Stimulated activated CD4-positive, alpha-beta T cell treated with anti-CD3 and anti-CD28 coated beads, Interleukin-12 subunit alpha, Interleukin-12 subunit beta, amount 100 ng/mL, for 4 hours (primary cell): ENCODE measurements at regions not wholly inside any gene's neighbourhood (a gene's known extent, or its start where the extent isn't known, plus 50 kb on each side); places are given as distances from the start of the nearest gene placed in this dataset.

ENCODE experiments used
- DNase-seq: peaks from one replicate; pipeline ENCODE4 v3.0.0-alpha.2; 2020

DNA sequence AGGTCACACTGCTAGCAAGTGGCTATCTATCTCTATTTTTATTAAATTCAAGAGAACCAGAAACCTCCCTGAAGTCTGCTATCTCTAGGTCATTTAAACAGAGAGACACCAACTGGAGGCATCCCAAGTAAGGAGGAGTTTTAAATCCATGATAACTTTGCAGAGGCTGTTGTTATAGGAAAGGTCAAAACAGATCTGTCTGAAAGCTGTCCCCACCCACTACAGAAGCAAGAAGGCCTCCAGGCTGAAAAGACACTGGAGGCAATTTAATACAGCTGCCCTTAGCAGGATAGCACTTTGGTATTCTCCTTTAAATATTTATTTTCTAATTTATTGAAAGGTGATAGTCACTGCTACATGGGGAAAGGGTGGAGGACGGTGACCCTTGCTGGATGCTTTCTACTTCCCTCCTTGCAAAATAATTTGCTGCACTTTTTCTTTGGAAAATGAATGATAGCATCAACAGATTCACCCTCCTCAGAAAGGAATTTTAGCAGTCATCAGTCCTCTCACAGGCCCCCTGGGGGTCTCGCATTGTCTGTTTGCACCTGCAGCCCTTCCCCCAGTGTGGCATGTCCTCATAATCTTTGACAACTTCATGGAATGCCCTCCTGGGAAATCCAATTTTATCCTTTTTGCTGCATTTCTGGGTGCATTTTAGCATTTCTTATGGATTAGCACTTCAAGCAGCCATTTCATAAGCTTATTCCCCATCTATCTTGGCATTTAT is 429.5 kb upstream of the TNP1 start:
- no peak for DNase-seq

DNA sequence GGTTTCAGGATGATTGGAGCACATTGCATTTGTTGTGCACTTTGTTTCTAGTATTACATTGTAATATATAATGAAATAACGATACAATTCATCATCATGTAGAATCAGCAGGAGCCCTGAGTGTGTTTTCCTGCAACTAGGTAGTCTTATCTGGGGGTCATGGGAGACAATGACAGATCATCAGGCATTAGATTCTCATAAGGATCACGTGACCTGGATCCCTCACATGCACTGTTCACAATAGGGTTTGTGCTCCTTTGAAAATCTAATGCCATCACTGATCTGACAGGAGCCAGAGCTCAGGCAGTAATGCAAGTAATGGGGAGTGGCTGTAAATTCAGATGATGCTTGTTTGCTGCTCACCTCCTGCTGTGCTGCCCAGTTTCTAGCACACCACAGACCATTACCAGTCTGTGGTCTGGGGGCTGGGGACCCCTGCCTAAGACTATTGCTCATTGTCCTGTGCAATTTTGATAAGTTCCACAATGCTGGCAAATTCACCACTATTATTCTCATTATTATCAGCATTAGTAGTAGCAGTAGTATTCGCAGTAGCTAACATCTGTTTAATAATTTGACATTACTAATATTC is 428.7 kb upstream of the TNP1 start:
- DNase-seq, result no peak

DNA sequence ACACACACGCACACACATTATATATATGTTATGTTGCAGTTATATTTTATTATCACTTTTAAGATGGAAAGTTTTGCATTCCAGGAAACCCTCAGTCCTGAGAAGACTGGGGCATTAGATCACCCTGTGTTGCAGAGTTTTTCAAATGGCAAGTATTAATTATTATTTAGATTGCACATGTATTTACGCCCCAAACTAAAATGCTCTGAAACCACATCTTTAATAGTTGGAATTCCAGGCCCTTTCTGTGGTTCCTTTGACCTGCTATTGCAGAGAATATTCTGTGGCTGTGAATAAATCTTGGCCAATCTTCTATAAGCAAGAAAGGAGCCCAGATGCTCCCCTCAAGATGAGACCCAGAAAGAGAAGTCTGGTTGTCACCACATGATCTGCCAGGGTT is 427.0 kb upstream of the TNP1 start:
- DNase-seq, result no peak

DNA sequence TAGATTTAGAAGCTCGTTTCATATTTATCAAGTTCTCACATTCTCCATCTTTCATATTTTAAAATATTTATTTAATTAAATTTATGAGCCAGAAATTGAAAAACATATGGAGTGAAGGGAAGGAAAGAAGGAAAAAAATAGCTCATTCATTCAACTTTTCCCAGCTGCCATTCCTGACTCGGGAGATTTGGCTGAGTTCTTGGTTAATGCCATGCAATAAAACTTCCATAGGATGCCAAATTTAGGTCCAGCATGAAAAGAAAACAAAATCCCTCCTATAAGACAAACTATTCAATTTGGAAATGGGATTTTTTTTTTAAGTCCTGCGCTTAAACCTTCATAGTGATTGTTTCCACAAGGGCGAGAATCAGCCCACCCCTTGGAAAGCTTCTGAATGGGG is 426.1 kb upstream of the TNP1 start:
- DNase-seq, result no peak

DNA sequence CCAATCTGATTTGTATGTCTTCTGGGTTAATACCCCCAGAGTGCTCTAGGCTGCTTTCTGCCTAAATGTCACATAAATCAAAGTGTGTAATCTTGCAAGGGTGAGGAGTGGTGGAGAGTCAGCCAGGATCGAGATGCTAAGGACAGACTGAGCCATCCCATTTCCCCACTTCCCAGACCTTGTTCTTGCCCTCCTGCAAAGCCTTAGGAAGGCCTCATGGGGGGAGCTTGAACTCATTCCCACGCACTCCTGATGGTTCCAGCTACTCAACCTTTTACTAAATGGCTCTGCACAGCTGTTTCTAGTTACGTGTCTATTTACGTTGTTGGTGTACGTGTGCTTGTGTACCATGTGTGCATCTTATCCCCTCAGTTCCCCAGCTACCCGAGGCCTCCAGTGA is 423.6 kb upstream of the TNP1 start:
- no peak for DNase-seq

DNA sequence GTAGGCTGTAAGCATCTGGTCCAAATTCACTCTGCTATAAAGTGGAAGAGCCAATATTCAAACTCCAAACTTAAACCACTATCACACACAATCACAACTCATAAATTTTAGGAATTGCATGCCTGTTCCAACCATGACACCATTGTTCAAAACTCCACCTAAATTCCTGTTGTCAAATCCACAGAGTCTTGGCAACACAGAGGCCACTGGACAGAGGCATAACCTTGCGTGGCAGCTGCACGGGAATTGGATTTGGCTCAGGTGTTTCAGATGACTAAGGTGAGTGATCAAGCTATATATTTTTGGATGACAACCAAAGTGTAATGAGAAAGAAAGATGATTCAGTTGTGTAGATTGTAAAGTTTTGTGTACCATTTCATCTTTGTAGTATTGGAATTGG is 422.7 kb upstream of the TNP1 start:
- no peak for DNase-seq

DNA sequence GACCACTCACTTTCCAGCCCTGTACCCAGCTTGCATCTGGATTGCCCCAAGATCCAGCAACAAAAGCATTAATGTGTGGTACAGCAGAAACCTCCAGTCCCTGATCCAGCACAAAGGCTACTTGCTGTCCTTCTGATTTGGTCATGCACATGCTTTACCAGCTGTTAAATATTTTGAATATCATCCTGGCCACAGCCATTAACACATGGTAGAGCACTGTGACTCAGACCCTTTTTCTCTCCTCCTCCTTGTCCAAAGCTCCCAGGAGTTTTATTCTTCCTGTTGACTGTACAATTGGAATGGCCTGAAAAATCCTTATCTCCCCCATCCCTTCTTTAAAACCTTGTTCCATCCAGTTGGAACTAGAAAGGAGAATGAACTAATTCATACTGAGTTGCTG is 419.7 kb upstream of the TNP1 start:
- no peak for DNase-seq

DNA sequence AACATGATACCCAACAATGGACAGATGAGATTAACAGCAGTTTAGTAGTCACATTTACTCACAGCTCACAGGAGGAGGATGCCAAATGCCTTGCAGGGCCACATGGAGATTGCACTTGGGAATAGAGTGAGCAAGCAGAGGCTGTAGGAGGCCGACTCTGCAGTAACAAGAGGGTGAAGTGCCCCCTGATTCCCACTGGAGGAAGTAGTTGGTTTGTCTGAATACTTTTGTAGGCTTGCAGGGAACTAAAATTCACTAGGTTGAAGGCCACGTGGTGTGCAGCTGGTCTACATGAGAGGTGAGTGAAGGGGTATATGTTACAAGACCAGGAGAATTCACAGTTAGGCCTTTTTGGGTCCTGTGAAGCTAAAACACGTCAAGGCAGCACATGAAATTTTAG is 419.3 kb upstream of the TNP1 start:
- DNase-seq, result no peak

DNA sequence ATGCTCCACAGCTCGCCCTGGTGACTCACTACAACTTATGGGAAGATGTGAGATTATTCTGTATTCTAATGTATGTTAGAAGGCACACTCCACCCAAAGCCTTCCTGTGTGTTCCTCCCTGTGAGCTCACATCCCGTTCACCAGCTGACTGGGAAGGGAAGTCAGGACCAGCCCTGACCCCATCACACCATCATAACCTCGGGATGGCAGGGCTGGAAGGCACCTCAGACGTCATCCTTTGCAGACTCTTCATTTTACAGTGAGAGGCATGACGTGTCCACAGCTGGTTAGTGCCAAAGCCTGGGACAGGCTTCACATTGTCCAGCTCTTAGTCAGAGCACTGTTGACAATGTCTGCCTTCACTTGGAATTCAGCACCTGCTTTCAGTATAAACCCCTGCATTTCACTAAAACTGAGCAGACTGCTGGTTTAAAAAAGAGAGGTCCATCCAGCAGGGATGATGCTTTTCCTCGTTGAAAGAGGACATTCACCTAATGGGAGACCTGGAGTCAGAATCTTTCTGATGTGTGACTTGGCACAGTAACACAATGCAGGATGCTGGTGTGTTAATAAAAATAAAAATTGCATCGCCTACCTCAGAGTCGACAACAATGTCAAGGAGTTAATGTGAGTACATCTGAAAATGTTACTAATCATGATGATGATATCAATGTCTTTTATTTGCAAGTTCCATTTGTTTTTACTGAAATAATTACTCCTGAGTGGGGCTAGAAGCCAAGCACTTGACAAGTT is 418.0 kb upstream of the TNP1 start:
- no peak for DNase-seq

DNA sequence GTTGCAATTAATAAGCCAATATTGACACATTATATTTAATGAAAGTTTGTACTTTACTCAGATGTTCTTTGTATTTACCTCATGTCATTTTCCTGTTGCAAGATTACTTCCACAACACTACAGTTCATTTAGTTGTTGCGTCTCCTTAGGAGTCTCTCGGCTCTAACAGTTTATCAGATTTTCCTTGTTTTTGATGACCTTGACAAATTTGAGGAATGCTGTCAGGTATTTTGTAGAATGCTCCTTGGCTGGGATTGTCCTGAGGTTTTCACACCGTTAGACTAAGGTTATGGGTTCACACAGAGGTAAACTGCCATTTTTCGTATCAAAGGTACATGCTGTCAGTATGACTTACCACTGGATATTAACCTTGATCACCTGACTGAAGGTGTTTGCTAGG is 416.6 kb upstream of the TNP1 start:
- DNase-seq, result no peak

DNA sequence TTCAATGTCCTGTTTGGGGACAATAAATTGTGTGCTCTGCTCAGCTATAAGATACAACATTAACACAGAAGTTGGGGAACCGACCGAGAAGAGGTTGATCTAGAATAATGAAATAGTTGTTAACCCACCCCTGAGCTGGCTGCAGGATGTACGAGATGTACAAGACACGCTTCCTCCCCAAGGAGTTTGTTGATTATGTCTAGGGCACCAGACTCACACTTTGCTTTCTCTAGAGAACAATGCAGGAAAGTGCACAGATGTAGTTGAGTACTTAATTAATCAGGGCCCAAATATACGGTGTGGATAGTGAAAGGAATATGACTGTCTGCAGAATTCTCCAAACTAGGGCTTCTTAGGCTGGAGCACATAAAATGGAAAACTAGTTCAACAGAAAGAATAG is 415.2 kb upstream of the TNP1 start:
- DNase-seq, result no peak

DNA sequence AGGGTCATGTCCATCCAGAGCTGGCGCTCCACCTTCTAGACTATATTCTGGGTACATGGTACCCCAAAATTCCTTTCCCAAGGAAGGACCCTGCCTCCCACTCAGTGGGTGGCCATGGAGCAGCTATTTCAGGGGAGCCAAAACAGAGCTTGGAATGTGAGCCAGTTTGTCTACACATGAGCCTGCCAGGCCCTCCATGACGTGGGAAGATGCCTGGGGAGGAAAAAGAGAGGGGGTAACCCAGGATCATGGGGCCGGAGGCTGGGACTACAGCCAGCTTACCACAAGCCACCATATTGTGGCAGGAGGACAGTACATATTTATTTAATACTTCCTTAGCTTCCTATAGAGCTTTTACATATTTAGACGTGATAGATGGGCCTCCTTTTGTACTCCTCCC is 414.7 kb upstream of the TNP1 start:
- DNase-seq, result no peak

DNA sequence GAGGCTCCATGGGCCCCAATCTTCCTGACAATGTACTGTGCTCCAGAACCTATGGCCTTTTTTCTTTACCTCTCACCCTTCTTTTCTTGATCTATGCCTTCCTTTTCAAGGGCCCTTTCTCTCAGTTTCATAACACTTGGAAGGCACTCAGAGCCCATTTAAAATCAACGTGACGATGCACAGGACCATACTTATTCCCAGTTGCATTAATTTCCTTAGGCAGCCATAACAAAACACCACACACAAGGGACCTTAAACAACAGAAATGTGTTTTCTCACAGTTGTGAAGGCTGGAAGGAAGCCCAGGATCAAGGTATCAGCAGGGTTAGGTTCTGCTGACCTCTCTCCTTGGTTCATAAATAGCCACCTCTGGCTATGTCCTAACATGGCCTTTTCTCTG is 414.0 kb upstream of the TNP1 start:
- no peak for DNase-seq

DNA sequence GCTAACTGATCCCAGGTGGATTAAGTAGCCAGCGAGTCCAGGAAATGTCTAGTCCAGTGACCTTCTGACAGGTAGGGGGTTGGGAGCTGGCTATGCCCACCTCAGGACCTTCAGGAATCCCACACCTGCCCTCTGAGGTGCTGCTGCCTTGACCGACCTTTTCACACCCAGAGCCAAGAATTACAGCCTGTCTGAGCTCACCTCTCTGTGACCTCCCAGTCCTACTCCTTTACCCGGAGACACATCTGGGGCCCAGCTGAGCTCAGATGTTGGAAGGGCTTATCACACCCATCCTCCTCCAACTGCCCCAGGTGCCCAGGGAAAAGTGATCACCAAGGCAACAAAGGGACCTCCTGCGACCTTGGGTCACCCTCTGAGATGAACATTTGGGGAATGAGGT is 413.3 kb upstream of the TNP1 start:
- no peak for DNase-seq

DNA sequence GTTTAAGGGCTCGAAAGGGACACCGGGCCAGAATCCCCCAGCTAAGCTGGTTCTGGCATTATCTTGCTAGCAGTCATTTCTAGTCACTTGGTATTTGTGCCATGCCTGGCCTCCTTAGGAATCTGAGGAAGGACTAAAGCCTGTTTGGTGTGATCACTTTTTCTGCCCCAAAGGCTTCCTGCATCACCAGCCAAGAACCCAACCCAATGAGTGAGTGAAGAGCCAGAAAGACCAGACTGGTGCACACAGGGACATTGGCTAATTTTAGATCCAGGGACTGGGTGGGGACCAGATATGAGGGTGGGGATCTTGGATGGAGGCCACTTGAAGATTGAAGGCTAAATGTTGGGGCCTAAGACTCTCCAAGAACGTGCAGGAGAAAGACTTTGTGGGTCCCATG is 411.9 kb upstream of the TNP1 start:
- no peak for DNase-seq

DNA sequence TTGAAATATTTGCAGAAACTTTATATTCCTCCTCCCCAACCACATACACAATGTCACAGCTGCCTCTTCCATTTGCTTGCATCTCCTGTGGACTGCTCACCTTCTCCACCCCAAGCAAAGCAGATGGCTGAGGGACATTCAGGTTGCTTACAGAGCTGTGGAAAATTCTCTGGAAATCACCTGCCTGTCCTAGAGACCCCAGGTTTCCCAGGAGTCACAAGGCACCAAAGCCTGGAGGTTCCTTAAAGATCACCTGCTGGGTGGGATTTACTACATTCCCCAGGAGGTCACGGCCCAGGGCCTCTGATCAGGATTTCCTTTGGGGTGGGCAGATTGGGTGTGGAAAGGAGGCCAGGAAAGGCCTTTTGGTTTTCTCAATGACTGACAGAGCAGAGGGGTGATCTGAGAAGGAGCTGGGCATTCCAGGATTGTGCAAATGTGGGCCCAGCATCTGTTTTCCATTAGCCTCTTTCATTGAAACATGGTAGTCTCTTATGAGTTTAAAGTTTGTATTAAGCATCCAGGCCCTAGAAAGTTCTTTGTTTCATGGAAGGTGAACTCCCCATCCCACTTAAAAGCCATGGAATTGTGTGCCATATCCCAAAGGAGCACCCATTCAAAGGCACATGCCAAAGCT is 410.7 kb upstream of the TNP1 start:
- no peak for DNase-seq

DNA sequence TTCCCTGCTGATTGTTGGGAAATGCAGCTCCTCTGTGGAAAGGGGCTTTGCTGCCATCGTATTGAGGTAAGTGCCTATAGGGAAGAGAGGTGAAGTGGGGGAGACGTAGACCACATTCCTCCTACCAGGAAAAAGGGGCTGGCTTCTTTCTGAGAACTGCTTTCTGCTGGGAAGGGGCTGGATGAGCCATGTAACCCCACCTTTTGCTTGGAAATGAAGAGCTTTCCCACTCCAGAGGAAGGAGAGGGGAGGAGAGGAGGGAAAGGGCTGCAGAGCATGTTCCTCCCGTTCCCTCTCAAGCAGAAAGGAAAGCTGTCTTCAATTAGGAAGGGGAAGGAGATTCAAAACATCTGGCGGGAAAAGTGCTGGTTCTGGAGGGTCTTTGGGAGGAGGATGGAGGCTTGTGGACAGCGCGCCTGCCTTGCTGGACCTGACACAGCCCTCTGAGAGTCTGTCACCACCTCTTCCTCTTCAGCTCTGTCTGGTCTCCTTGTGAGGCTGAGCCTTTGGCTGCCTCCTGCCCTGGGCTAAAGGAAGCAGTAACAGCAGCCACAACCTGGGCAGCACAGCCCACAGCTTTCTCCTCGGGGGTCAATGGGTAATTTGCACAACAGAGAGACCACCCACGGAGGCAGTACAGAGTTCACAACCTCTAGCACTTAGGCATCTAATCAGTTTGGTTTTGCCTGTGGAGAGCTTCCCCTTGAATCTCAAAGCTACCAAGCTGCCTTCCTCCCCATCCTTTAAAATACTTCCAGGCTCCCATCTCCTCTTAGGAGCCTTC is 410.0 kb upstream of the TNP1 start:
- DNase-seq, result no peak

DNA sequence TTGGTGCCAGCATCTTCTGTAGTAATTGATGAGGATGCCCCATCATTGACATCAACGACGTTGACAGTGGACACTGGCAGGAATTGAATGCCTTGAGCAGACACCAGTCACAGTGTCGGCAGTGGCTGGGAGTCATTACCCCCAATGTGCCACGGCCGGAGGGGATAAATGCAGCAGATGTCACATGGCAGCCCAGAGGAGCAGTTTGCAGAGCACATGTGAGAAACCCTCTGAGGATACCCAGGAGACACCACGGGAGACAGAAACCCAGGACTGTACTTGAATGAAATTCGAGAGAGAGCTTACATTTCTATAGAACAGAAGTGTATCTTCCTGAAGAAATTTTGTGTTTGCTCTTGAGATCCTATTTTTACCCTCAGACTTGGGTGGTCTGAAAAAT is 409.1 kb upstream of the TNP1 start:
- DNase-seq, result no peak

DNA sequence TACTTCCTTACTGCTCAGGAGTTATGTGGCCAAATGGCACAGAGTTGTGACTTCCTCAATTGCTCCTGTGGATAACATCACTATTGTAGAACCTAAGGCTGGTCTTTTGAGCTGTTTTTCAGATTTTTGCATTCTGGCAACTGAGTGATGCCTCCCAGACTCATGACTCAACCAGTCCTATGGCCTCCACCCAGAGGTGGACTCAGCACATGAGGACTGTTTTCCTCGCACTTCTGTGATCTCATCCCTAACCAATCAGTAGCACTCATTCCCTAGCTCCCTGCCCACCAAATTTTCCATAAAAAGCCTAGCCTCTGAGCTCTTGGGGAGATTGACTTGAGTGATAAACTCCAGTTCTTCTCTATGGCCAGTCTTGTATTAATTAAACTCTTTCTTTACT is 407.9 kb upstream of the TNP1 start:
- no peak for DNase-seq

DNA sequence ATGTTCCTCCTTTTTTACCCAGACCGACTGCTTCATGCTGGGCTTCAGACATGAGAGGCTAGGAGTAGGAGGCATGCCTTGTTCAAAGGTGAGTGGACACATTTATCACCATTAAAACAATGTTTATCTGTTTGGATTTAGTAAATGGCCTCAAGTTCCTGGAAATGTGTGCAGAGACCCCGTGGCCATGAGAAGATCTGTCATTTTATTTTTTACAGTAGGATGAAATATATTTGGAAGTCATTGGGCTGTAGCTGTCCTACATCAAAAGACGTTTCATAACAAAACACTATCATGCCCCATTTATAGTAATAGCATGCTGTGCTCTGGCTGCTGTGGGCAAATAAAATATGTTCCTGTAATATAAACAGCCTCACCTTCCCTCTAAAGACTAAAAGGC is 403.9 kb upstream of the TNP1 start:
- no peak for DNase-seq

DNA sequence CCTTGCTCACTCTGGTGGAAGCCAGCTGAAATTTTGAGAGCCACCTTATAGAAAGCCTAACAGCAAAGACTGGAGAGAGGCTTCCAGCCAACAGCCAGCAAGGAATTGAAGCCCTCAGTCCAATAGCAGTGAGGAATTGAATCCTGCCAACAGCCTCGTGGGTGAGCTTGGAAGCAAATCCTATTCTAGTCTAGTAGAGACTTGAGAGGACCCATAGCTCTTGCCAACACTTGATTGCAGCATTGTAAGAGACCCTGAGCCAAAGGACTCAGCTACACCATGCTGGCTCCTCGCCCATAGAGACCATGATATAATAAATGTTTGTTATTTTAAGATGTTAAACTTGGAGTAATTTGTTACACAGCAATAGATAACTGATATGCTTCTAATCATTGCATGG is 403.0 kb upstream of the TNP1 start:
- DNase-seq, result no peak

DNA sequence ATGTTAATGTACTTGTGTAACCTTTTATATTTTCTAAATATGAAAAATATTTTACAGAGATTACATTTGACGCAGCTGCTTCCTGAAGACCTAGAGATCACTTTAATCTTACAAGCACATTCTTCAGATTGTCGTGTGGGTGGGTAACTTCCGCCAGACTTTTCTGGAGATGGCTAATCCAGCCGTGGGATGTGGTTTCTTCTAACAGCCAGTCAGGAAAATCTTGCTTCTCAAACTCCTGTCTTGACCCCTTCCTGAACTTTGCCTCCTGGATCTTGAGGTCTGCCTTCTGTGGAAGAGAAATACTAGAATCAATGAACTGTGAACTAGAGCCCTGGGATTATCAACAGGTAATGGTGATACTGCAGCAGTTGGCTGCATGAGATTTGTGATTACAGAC is 401.6 kb upstream of the TNP1 start:
- DNase-seq, result no peak

DNA sequence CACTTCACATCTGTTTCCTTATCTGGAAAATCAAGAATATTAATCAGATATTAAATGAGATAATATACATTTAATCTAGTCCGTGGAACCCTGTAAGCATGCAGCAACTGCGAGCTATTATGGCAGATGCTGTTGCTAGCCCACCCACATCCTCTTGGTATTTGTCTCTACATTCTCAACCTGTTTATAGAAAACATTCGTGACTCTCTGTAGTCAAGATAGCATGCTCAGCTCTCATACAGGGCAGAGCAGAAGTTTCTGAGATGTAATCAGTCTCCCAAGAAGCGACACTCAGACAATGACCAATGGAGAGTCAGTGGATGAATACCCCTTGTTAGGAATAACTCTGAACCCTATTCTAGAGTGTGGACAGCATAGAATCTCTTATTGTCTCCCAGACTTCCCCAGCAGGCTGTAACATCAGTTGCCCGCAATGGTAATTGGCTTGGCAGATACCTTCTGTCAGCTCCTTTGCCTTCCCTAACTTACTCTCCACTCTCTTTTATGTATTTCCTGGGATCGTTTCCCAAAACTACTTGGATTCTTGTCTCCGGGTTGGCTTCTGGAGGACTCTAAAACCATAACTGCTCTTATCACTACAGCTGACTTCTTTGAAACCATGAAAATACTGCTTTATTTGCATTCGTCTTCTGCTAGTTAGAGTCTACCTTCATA is 400.7 kb upstream of the TNP1 start:
- no peak for DNase-seq
